Loucy (cell line): ENCODE measurements at regions not wholly inside any gene's neighbourhood (a gene's known extent, or its start where the extent isn't known, plus 50 kb on each side); places are given as distances from the start of the nearest gene placed in this dataset.

Experiments used
- CTCF ChIP-seq: fragments of 200-600 bp; sonication (generic); conservative IDR thresholded peaks from 2 replicates; pipeline ENCODE4 v1.5.1; 2014; ENCODE audit warnings: mild to moderate bottlenecking, antibody characterized with exemption, low read length
- EZH2phosphoT487 ChIP-seq: fragments of 200-600 bp; IDR thresholded peaks from 2 replicates; pipeline ENCODE4 v1.6.1; 2018; ENCODE audit warnings: antibody characterized with exemption, mild to moderate bottlenecking, moderate library complexity, borderline replicate concordance

- no peak for TF ChIP-seq CTCF
- no peak for TF ChIP-seq EZH2phosphoT487
Observed at GRCh38 chrX:96224279-96224678, 460.4 kb upstream of the DIAPH2 start.
